Mucosa of gallbladder (tissue), 1 donor: ENCODE measurements at regions not wholly inside any gene's neighbourhood (a gene's known extent, or its start where the extent isn't known, plus 50 kb on each side); places are given as distances from the start of the nearest gene placed in this dataset.
"Not testable (repeated sequence)": the region's sequence is repeated elsewhere in the genome, so short reads cannot be mapped to it uniquely, and the experiment has no call there.

Experiments
- DNase-seq: peaks from one replicate; pipeline ENCODE4 v3.0.0-alpha.2; 2020; ENCODE audit warnings: low spot score
- donor health status: DM: no; HTN: no; CAD: no.

DNA sequence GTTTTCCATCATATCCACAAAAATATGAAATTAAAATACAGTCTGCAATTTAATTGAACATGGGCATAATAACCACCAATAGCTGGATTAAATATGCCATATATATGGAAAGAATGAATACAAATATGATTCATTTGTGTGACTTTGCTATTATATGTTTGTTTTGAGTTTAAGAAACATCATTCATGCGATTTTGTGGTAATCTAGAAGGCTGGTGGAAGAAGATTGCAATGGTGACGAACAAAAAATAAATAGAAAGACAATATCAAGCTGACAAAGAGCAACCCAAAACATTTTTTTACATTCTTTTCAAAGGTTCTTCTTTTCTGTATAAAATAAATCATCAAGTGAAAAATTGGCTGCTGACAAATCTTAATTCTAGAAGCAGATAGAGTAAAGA lies 610.0 kb downstream of the MAT2B start:
- no peak for DNase-seq

- DNase-seq: no peak
Measured at GRCh38 chr5:164119806-164120447, 614.5 kb downstream of the MAT2B start.

DNA sequence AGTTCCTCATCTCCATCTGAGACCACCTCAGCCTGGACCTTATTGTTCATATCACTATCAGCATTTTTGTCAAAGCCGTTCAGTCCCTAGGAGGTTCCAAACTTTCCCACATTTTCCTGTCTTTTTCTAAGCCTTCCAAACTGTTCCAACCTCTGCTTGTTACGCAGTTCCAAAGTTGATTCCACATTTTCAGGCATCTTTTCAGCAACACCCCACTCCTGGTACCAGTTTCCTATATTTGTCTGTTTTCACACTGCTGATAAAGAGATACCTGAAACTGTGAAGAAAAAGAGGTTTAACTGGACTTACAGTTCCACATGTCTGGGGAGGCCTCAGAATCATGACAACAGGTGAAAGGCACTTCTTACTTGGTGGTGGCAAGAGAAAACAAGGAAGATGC lies 622.1 kb downstream of the MAT2B start:
- no peak for DNase-seq

GRCh38 chr5:164132358-164132757 lies 626.9 kb downstream of the MAT2B start:
- no peak for DNase-seq

GRCh38 chr5:164137095-164137494 lies 631.7 kb downstream of the MAT2B start:
- DNase-seq: no peak

DNA sequence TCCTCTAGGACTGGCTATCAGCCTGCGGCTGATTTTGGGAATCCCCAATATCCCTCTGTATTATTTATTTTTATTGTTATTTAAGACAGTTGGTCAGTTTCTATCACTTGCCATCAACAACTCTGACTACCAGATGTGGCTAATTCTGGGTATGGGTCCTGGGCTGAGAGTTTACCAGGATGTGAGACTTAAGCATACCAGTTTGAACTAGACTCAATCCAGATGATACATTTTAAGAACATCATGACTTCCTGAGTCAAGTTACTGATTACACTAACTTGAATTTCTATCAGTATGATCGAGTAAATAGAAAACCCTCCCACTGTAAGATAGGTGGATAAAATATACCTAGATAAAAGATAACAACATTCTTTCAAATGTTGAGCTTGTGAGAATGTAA lies 634.0 kb downstream of the MAT2B start:
- DNase-seq: no peak

- DNase-seq: no peak
Measured at GRCh38 chr5:164145458-164145857, 640.0 kb downstream of the MAT2B start.

GRCh38 chr5:164146223-164146622 lies 640.8 kb downstream of the MAT2B start:
- DNase-seq: no peak

DNA sequence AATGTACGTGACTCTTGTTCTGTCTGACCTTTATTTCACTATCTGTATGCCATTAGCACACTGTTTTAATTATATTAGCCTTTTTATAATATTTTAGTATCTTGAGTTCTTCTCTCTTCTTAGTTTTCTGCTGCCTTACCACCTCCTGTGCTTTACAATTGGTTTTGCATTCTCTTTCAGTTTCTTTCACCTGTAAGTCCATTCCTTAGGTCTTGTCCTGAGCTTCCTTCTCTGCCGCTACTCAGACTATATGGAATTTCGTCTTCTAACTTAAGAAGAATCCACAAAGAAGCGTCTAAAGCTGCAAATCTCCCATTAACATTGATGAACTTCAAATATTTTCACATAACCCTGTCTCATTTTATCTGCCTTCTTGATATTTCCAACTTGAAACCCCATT lies 642.9 kb downstream of the MAT2B start:
- no peak for DNase-seq

- not testable (repeated sequence) for DNase-seq
Measured at GRCh38 chr5:164152539-164152938, 647.1 kb downstream of the MAT2B start.

DNA sequence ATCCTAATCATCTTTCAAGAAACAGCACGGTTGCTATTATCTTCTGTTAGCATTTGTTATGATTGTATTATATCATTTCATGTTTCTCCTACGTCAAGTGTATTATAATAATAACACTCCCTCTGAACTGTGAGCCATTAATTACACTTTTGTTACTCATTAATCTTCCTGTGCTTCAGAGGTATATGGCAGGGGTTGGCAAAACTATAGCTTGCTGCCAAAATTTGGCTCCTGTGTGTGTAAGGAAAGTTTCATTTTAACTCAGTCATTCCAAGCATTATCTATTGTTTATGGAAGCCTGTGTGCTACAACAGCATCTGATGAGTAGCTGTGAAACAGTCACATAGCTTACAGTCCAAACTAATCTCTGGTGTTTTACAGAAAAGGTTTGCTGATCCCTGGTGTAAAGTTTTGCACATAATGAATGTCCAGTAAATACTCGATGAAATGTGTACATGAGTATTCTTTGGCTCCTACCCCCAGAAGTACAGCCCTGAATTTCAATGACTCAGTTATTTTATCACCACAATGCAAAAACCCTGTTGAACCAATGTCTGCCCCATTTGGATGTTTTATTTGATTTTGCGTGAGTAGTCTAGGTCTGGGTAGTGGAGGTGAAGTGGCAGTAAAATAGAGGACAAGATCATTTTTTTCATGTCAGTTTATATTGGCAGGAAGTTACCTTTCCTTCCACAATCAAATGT lies 648.2 kb downstream of the MAT2B start:
- no peak for DNase-seq

- no peak for DNase-seq
Measured at GRCh38 chr5:164170814-164171213, 665.4 kb downstream of the MAT2B start.

DNA sequence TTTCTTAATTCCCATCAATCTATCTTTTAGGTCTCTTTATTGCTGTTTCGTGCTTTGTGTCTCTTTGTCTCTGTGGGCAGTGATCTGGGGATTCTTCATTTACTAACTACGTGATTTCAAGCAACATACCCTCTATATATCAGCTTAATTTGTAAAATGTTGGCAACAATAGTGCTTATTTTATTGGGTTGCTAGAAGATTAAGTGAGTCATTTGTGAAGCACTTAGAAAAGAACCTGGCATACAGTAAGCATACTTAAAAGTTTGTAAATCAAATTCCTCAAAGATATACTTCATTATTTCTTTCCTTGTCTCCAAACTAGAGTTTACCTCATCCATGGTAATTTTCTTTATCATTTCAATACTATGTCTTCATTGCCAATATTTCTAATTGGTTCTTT lies 669.7 kb downstream of the MAT2B start:
- DNase-seq: no peak

GRCh38 chr5:164179406-164179805 lies 674.0 kb downstream of the MAT2B start:
- DNase-seq: no peak

GRCh38 chr5:164181604-164182003 lies 676.2 kb downstream of the MAT2B start:
- no peak for DNase-seq

- no peak for DNase-seq
Measured at GRCh38 chr5:164184158-164184557, 678.7 kb downstream of the MAT2B start.

DNA sequence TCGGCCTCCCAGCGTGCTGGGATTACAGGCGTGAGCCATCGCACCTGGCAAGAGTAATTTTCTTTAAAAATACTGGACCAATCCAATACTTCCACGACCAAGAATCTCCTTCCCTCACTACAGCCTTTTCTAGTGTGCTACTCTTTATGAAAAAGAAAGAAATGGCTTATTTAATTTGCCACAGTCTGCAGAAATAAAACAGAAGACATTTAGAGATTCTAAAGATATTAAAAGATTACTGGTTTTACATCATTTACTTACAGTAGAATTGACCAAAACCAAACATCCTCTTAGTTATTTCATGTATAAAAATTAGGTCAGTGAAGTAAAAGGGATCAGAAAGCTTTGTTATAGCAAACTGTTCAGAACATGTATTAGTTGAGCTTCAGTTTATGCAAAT lies 679.6 kb downstream of the MAT2B start:
- no peak for DNase-seq

GRCh38 chr5:164186550-164186949 lies 681.1 kb downstream of the MAT2B start:
- no peak for DNase-seq

DNA sequence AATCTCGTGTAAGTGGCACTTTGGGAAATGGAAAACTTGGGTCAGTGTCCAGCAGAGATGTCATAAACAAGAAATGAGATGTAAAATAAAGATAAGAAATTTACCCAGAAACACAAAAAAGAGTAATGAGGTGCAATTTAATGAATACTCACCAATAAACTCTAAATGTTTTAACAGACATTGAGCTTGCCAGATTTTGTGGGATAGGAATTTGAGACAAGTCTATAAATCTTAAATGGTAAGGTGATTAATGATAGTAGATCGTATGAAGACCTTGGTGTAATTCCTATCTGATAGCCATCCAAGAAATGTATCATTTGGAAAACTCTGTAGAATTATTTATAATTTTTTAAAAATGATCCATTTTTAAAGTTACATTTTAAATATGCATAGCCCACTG lies 682.4 kb downstream of the MAT2B start:
- no peak for DNase-seq

DNA sequence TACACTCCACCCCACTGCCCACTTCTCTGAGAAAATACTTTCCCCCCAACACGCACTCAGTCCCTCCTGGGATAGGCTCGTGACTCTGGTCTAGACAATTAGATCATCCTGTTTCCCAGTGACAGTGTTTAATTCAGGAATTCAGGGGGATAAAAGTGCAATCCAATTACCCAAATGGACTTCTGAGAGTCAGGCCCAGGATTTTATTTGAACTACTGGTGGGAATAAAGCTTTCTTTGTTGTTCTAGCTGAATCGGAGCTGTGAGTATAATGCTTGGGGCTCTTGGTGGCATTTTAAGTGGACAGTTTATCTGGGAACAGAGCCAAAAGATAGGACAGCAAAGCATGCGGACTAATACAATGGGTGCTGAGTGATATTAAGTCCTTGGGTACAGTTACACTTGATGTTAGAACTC lies 683.3 kb downstream of the MAT2B start:
- DNase-seq: no peak

GRCh38 chr5:164191240-164191639 lies 685.8 kb downstream of the MAT2B start:
- peak; percentile 57 for DNase-seq

GRCh38 chr5:164202338-164202737 lies 696.9 kb downstream of the MAT2B start:
- no peak for DNase-seq

DNA sequence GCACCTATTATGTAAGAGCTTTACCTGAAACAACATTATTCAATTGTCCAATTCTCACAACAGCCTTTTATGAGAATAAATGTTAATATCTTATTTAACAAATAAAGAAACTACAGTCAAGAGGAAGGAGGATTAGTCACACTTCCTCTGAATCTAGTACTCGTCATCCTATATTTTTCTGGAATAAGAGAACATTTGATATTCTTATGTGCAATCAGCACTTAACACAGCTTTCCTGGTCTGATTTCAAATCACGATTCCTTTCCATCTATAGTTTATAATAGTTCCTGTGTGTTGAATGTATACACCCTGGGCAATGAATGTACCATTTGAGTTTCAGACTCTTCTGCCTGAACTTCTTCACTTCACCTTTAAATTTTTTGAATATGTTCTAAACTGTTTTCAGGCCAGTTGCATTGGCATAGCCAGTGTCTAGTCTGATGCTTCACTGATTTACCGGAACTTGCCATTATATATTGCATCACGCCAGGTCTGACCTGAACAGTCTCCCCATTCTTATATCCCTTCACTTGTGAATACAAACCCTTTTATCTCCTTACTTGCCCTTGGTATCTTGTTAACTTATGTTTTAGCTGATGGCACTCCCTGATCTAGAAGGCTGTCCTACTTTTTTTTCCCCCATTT lies 698.3 kb downstream of the MAT2B start:
- no peak for DNase-seq
